Transverse colon (tissue), 4 donors: ENCODE measurements at regions not wholly inside any gene's neighbourhood (a gene's known extent, or its start where the extent isn't known, plus 50 kb on each side); places are given as distances from the start of the nearest gene placed in this dataset.

Source experiments
- DNase-seq: peaks from one replicate; pipeline ENCODE4 v3.0.0-alpha.2; 2019
- H3K27ac ChIP-seq, 4 donors: fragments of 200-600 bp; sonication (generic); 2 replicates each; pipeline ENCODE4 v1.5.1; 2016 to 2018; ENCODE audit warnings: inconsistent platforms in 4 of 4
- H3K27me3 ChIP-seq: fragments of 200-600 bp; sonication (generic); 2 replicates; pipeline ENCODE4 v1.5.1; 2017; ENCODE audit warnings: inconsistent platforms
- H3K36me3 ChIP-seq, 4 donors: fragments of 200-600 bp; sonication (generic); 2 replicates each; pipeline ENCODE4 v1.5.1; 2017 to 2019; ENCODE audit warnings: inconsistent platforms in 4 of 4
- H3K4me1 ChIP-seq, 4 donors: fragments of 200-600 bp; sonication (generic); 2 replicates each; pipeline ENCODE4 v1.5.1; 2017 to 2020; ENCODE audit warnings: inconsistent platforms in 4 of 4
- H3K4me3 ChIP-seq, 4 donors: fragments of 200-600 bp; sonication (generic); 1 replicate in 1 of 4; 2 replicates in 3 of 4; pipeline versions ENCODE4 v1.5.1 to v1.6.1; 2017 to 2019; ENCODE audit warnings: inconsistent platforms in 4 of 4
- H3K9me3 ChIP-seq, 2 donors: fragments of 200-600 bp; sonication (generic); 2 replicates each; pipeline ENCODE4 v1.5.1; 2017 to 2019; ENCODE audit warnings: inconsistent platforms in 2 of 2
- EP300 ChIP-seq: sonication (generic); formaldehyde crosslinking; IDR thresholded peaks from one replicate; pipeline ENCODE4 v1.6.1; 2017; ENCODE audit warnings: antibody characterized with exemption, low read depth
- POLR2A ChIP-seq: fragments of 450-650 bp; IDR thresholded peaks from one replicate; pipeline ENCODE4 v1.6.1; 2016; ENCODE audit warnings: antibody characterized with exemption, mild to moderate bottlenecking, moderate library complexity
- POLR2AphosphoS5 ChIP-seq, 3 donors: sonication (generic); formaldehyde crosslinking; IDR thresholded peaks; one replicate each; pipeline ENCODE4 v1.6.1; 2016; ENCODE audit warnings: antibody characterized with exemption in 3 of 3
- WGBS, 2 donors: methylation state at CpG; one replicate each; pipeline ENCODE4 v1.1.5; 2018; ENCODE audit warnings: low coverage in 1 of 2; 5-methylcytosine and 5-hydroxymethylcytosine counted together
- in situ Hi-C, 4 donors: fragments of 200-750 bp; cut with MboI; loops; one replicate each; pipeline versions ENCODE4 v1.15.0 to v1.15.1; 2017; ENCODE audit warnings: low sequenced_read_pairs in 3 of 4, low pct_ligation_motif_present in 1 of 4, low pct_unique_long_range_greater_than_20kb in 1 of 4
- intact Hi-C: fragments of 100-400 bp; cut with DNase I; formaldehyde crosslinking; loops from one replicate; pipeline ENCODE4 v1.15.1; 2023; ENCODE audit warnings: low total_unique reads
- TF ChIP-seq, protein P1 (sequence below), 5 experiments: fragments of 200-600 bp in 3 of 5; fragments of 450-650 bp in 2 of 5; sonication (generic) in 3 of 5; IDR thresholded peaks; 1 replicate in 2 of 5; 2 replicates in 3 of 5; pipeline ENCODE4 v1.5.1; 2016 to 2017; ENCODE audit warnings: antibody characterized with exemption in 5 of 5, inconsistent platforms in 3 of 5, mild to moderate bottlenecking in 2 of 5, moderate library complexity in 1 of 5

GRCh38 chr4:108567831-108568230 lies 52.5 kb upstream of the RPL34 start:
- Histone ChIP-seq H3K4me3 (no peak overlapping the region), H3K9me3 (no peaks in the 10 kb centered on the region), H3K27ac (no peak overlapping the region), H3K36me3 (no peaks in the 10 kb centered on the region), H3K27me3 (no peaks in the 10 kb centered on the region), H3K4me1 (peaks cover 0 to 2% (median 0%) of the 10 kb centered on the region in 4 donors)
- TF ChIP-seq EP300, result no peak
- TF ChIP-seq, protein P1, sequence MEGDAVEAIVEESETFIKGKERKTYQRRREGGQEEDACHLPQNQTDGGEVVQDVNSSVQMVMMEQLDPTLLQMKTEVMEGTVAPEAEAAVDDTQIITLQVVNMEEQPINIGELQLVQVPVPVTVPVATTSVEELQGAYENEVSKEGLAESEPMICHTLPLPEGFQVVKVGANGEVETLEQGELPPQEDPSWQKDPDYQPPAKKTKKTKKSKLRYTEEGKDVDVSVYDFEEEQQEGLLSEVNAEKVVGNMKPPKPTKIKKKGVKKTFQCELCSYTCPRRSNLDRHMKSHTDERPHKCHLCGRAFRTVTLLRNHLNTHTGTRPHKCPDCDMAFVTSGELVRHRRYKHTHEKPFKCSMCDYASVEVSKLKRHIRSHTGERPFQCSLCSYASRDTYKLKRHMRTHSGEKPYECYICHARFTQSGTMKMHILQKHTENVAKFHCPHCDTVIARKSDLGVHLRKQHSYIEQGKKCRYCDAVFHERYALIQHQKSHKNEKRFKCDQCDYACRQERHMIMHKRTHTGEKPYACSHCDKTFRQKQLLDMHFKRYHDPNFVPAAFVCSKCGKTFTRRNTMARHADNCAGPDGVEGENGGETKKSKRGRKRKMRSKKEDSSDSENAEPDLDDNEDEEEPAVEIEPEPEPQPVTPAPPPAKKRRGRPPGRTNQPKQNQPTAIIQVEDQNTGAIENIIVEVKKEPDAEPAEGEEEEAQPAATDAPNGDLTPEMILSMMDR (IDR thresholded peaks at IDR 0.05), result no peak
- no peak for TF ChIP-seq POLR2AphosphoS5 (IDR thresholded peaks at IDR 0.05)
- TF ChIP-seq POLR2A, result no peak
- no peak for DNase-seq
- intact Hi-C loops (no loop called here), in situ Hi-C loops (loop anchor here in 1 of 4 donors (25.0 kb wide), 1 partner anchor 531 kb away; no protein-coding TSS in a partner anchor)

DNA sequence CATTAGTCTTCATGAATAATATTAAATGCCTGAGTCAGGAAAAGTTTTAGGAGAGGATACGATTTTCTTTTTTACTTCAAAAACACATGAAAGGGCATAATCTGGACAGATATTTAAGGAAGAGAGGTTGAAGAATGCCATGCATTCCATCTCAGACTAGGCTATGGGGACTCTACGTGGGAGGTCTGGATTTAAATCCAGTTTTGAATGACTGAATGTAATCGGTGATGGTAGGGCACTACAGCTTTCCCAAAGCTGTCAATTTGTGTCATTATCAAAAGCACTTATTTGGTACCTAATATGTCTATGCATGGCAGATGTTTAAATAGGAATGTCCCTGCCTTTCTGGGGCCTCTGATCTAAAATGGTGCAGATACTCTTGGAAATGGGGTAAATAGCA lies 59.3 kb upstream of the RPL34 start:
- H3K9me3 ChIP-seq, result no peaks in the 10 kb centered on the region
- no peaks in the 10 kb centered on the region for H3K4me1 ChIP-seq
- intact Hi-C loops, result no loop called here
- no peak overlapping the region for H3K4me3 ChIP-seq
- WGBS, 2 donors, result 44 to 69% methylated on average over 3 of the region's 3 CpGs
- no peaks in the 10 kb centered on the region for H3K27me3 ChIP-seq
- TF ChIP-seq EP300 (no peak), POLR2AphosphoS5 (IDR thresholded peaks at IDR 0.05) (no peak), POLR2A (no peak)
- TF ChIP-seq, protein P1 (IDR thresholded peaks at IDR 0.05), result no peak
- H3K27ac ChIP-seq, result no peak overlapping the region
- DNase-seq, result no peak
- no peaks in the 10 kb centered on the region for H3K36me3 ChIP-seq
- in situ Hi-C loops, result loop anchor here in 1 of 4 donors (25.0 kb wide), 1 partner anchor 524 kb away; no protein-coding TSS in a partner anchor

DNA sequence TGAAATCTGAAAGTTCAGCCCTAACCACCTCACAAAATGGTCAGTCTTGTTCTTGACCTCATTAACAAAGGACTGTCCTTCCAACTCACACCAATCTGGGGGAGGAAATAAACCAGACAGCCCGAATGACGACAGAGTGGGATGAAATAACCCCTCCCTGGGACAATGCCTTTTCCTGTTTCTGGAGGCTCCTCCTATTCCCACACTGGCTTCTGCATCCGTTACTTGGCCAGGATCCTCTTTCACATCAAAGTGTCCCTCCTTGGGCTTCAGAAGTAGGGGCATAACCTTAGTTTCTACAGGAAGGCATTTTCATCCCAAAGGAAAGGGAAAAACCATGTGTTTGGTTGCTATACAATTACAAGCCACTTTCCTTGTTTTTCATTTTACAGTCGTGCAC lies 59.8 kb upstream of the RPL34 start:
- H3K27me3 ChIP-seq, result no peaks in the 10 kb centered on the region
- WGBS, 2 donors, result 72 to 74% methylated on average over 2 to 4 of the region's 4 CpGs
- H3K9me3 ChIP-seq, result no peaks in the 10 kb centered on the region
- TF ChIP-seq POLR2A (no peak), POLR2AphosphoS5 (IDR thresholded peaks at IDR 0.05) (no peak), EP300 (no peak)
- TF ChIP-seq, protein P1 (IDR thresholded peaks at IDR 0.05), result no peak
- in situ Hi-C loops (loop anchor here in 1 of 4 donors (25.0 kb wide), 1 partner anchor 523 kb away; no protein-coding TSS in a partner anchor), intact Hi-C loops (no loop called here)
- H3K4me1 ChIP-seq, result no peaks in the 10 kb centered on the region
- H3K4me3 ChIP-seq, result no peak overlapping the region
- no peaks in the 10 kb centered on the region for H3K36me3 ChIP-seq
- DNase-seq, result no peak
- no peak overlapping the region for H3K27ac ChIP-seq

GRCh38 chr4:108559911-108560310 lies 60.5 kb upstream of the RPL34 start:
- Histone ChIP-seq H3K9me3 (no peaks in the 10 kb centered on the region), H3K27me3 (no peaks in the 10 kb centered on the region), H3K4me1 (no peaks in the 10 kb centered on the region), H3K36me3 (no peaks in the 10 kb centered on the region), H3K4me3 (no peak overlapping the region), H3K27ac (no peak overlapping the region)
- TF ChIP-seq, protein P1 (IDR thresholded peaks at IDR 0.05), result no peak
- TF ChIP-seq POLR2AphosphoS5 (IDR thresholded peaks at IDR 0.05) (no peak), EP300 (no peak)
- intact Hi-C loops (no loop called here), in situ Hi-C loops (loop anchor here in 1 of 4 donors (25.0 kb wide), 1 partner anchor 523 kb away; no protein-coding TSS in a partner anchor)
- no peak for DNase-seq
- WGBS, 2 donors, result 57 to 66% methylated on average over 3 of the region's 3 CpGs
